CD4-positive, alpha-beta memory T cell (primary cell): ENCODE measurements at regions not wholly inside any gene's neighbourhood (a gene's known extent, or its start where the extent isn't known, plus 50 kb on each side); places are given as distances from the start of the nearest gene placed in this dataset.
A peak's percentile ranks its signal among the peaks of the same experiment; 100 is the strongest.

Source experiments
- CTCF ChIA-PET: fragments of 350-600 bp; sonication (Branson Sonifier 250); formaldehyde crosslinking; loops from one replicate; lab custom pipeline; 2021; ENCODE audit warnings: inconsistent platforms; ENCODE audit not compliant: partially characterized antibody; lab: Charles Lee
- POLR2A ChIA-PET: fragments of 350-600 bp; sonication (Branson Sonifier 250); formaldehyde crosslinking; loops from one replicate; lab custom pipeline; 2021; ENCODE audit not compliant: partially characterized antibody; lab: Charles Lee
- DNase-seq, 5 donors: peaks; one replicate each; pipeline versions ENCODE4 v3.0.0 to v3.0.0-alpha.2; 2020 to 2022; ENCODE audit warnings: mixed read lengths in 1 of 5
- H3K27ac ChIP-seq: one replicate; pipeline ENCODE4 v1.7.0; 2013; ENCODE audit warnings: low read depth, low read length
- H3K27me3 ChIP-seq: 2 replicates; pipeline ENCODE4 v1.7.0; 2013; ENCODE audit warnings: mild to moderate bottlenecking, low read length, moderate library complexity; ENCODE audit not compliant: insufficient read depth
- H3K36me3 ChIP-seq: 2 replicates; pipeline ENCODE4 v1.7.0; 2013; ENCODE audit warnings: mild to moderate bottlenecking, low read length, moderate library complexity; ENCODE audit not compliant: insufficient read depth
- H3K4me1 ChIP-seq: 2 replicates; pipeline ENCODE4 v1.7.0; 2013; ENCODE audit warnings: mild to moderate bottlenecking, low read length, moderate library complexity; ENCODE audit not compliant: insufficient read depth
- H3K4me3 ChIP-seq, 2 donors: one replicate each; pipeline ENCODE4 v1.7.0; 2013; ENCODE audit warnings: low read length in 2 of 2, mild to moderate bottlenecking in 1 of 2
- H3K9me3 ChIP-seq, 2 donors: one replicate each; pipeline ENCODE4 v1.7.0; 2013; ENCODE audit warnings: low read length in 2 of 2, control low read depth in 1 of 2; ENCODE audit not compliant: control insufficient read depth in 1 of 2
- H3K27ac Mint-ChIP-seq, 7 donors: one replicate each; pipeline ENCODE4 v1.8.0; 2020 to 2021; ENCODE audit warnings: mixed read lengths in 7 of 7, mild to moderate bottlenecking in 6 of 7, inconsistent platforms in 3 of 7, moderate library complexity in 3 of 7
- H3K27me3 Mint-ChIP-seq, 2 donors: one replicate each; pipeline ENCODE4 v1.8.0; 2020 to 2021; ENCODE audit warnings: mixed read lengths in 2 of 2
- H3K36me3 Mint-ChIP-seq, 2 donors: one replicate each; pipeline ENCODE4 v1.8.0; 2020 to 2021; ENCODE audit warnings: mixed read lengths in 2 of 2, inconsistent platforms in 1 of 2, mild to moderate bottlenecking in 1 of 2
- H3K4me1 Mint-ChIP-seq, 4 donors: one replicate each; pipeline ENCODE4 v1.8.0; 2020 to 2021; ENCODE audit warnings: mixed read lengths in 4 of 4, mild to moderate bottlenecking in 1 of 4
- H3K4me3 Mint-ChIP-seq, 8 donors: one replicate each; pipeline ENCODE4 v1.8.0; 2020 to 2021; ENCODE audit warnings: mixed read lengths in 8 of 8, mild to moderate bottlenecking in 7 of 8, moderate library complexity in 6 of 8, inconsistent platforms in 3 of 8
- H3K9me3 Mint-ChIP-seq, 8 donors: one replicate each; pipeline ENCODE4 v1.8.0; 2020 to 2021; ENCODE audit warnings: mixed read lengths in 8 of 8, mild to moderate bottlenecking in 5 of 8, inconsistent platforms in 3 of 8, moderate library complexity in 1 of 8
- intact Hi-C: fragments of 100-400 bp; cut with micrococcal nuclease; formaldehyde crosslinking; loops from one replicate; pipeline ENCODE4 v1.15.1; 2023

GRCh38 chr5:71905834-71906711 lies 187.0 kb downstream of the CARTPT start:
- H3K27ac ChIP-seq = no peak overlapping the region
- no peaks in the 10 kb centered on the region for H3K9me3 ChIP-seq
- no peaks in the 10 kb centered on the region for H3K4me1 ChIP-seq
- DNase-seq = no peak
- no peak overlapping the region for H3K4me3 ChIP-seq
- peaks cover 0 to under 1% (median 0%) of the 10 kb centered on the region in 8 donors for H3K9me3 Mint-ChIP-seq
- ChIA-PET CTCF (no interaction called here), POLR2A (interaction anchor here (0.7 kb wide), 1 partner anchor 8 kb away, joined by 3 read pairs; no protein-coding TSS in a partner anchor)
- no peaks in the 10 kb centered on the region for H3K4me1 Mint-ChIP-seq
- peaks cover 2 to 11% of the 10 kb centered on the region in 2 donors for H3K27me3 Mint-ChIP-seq
- H3K36me3 ChIP-seq = no peaks in the 10 kb centered on the region
- no peak overlapping the region for H3K27ac Mint-ChIP-seq
- intact Hi-C loops = no loop called here
- H3K27me3 ChIP-seq = no peaks in the 10 kb centered on the region
- no peak overlapping the region for H3K4me3 Mint-ChIP-seq
- no peaks in the 10 kb centered on the region for H3K36me3 Mint-ChIP-seq

DNA sequence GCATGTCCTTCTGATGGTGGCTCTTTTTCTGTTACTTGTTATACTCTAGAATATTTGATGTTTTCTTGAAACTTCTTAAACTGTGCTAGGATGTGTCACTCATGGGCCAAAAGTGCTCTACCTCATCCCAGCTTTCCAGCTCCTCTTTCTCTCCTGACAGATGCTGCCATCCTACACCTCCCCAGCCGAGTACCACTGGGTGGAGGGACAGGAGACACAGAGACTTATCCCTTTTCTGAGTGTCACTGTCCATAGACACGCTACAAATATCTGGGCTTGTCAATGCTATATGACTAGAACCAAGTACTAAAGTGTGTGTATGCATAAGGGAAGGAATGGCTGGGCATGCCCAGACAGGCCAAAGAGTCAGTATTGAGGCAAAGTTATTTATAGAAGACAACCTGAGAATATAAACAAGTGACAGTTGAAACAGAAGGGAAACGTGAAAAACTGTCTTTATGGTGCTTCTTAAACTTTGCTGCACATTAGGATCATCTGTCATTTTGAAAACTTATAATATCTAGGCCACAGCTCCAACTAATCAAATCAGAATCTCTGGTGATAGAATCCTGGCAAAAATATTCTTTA lies 188.0 kb downstream of the CARTPT start:
- Mint-ChIP-seq H3K27ac (no peak overlapping the region), H3K36me3 (no peaks in the 10 kb centered on the region), H3K9me3 (peaks cover 0 to 3% (median 0%) of the 10 kb centered on the region in 8 donors), H3K4me3 (no peak overlapping the region), H3K27me3 (peaks cover 2 to 11% of the 10 kb centered on the region in 2 donors), H3K4me1 (no peaks in the 10 kb centered on the region)
- Histone ChIP-seq H3K4me3 (no peak overlapping the region), H3K27ac (no peak overlapping the region), H3K4me1 (no peaks in the 10 kb centered on the region), H3K27me3 (no peaks in the 10 kb centered on the region), H3K36me3 (no peaks in the 10 kb centered on the region), H3K9me3 (no peaks in the 10 kb centered on the region)
- no peak for DNase-seq
- intact Hi-C loops = no loop called here
- POLR2A ChIA-PET = no interaction called here
- CTCF ChIA-PET = no interaction called here

DNA sequence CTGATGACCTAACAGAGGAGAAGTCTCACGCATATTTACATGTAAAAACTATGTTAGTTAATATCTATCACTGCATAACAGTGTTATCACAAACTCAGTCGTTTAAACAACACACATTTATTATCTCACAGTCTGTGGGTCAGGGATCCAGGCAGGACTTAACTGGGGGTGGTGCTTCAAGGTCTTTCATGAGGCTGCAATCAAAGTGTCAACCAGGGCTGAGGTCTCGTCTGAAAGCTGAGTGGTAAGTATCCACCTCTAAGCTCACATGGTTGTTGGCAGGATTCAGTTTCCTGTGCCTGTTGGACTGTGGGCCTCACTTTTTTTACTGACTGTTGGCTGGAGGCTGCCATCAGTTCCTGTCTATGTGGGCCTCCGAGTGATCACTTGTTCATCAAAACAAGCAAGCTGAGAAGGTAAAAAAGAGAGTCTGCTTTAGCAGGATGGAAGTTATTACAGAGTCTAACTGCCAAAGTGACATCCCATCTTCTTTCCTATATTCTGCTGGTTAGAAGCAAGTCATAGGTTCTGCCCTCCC lies 188.6 kb downstream of the CARTPT start:
- ChIA-PET POLR2A (no interaction called here), CTCF (no interaction called here)
- Histone ChIP-seq H3K9me3 (no peaks in the 10 kb centered on the region), H3K4me3 (no peak overlapping the region), H3K27ac (no peak overlapping the region), H3K27me3 (no peaks in the 10 kb centered on the region), H3K4me1 (no peaks in the 10 kb centered on the region), H3K36me3 (no peaks in the 10 kb centered on the region)
- H3K36me3 Mint-ChIP-seq = no peaks in the 10 kb centered on the region
- no peaks in the 10 kb centered on the region for H3K4me1 Mint-ChIP-seq
- intact Hi-C loops = no loop called here
- DNase-seq = no peak
- H3K9me3 Mint-ChIP-seq = peaks cover 0 to 3% (median 0%) of the 10 kb centered on the region in 8 donors
- H3K4me3 Mint-ChIP-seq = no peak overlapping the region
- peaks cover 2 to 11% of the 10 kb centered on the region in 2 donors for H3K27me3 Mint-ChIP-seq
- H3K27ac Mint-ChIP-seq = no peak overlapping the region

DNA sequence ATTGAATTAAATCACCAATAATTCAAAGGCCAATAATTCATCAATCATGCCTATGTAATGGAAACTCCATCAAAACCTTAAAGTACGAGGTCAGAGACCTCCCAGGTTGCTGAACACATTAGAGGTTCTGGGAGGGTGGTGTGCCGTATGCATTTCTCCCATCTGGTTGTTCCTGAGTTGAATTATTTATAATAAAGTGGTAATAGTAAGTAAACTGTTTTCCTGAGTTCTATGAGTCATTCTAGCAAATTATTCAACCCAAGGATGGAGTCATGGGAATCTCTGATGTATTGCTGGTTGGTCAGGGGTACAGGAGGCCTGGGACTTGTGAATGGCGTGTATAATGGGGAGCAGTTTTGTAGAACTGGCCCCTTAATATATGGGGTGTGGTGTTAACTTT lies 191.7 kb downstream of the CARTPT start:
- DNase-seq = no peak
- CTCF ChIA-PET = no interaction called here

GRCh38 chr5:71912021-71912420 lies 192.9 kb downstream of the CARTPT start:
- no peak for DNase-seq
- peaks cover 0 to 10% (median 3%) of the 10 kb centered on the region in 8 donors for H3K9me3 Mint-ChIP-seq
- H3K9me3 ChIP-seq = no peaks in the 10 kb centered on the region
- no peaks in the 10 kb centered on the region for H3K36me3 ChIP-seq
- H3K27ac Mint-ChIP-seq = no peak overlapping the region
- no peaks in the 10 kb centered on the region for H3K4me1 Mint-ChIP-seq
- H3K4me3 ChIP-seq = no peak overlapping the region
- H3K36me3 Mint-ChIP-seq = no peaks in the 10 kb centered on the region
- peaks cover 4 to 5% of the 10 kb centered on the region in 2 donors for H3K27me3 Mint-ChIP-seq
- H3K4me1 ChIP-seq = no peaks in the 10 kb centered on the region
- ChIA-PET POLR2A (no interaction called here), CTCF (no interaction called here)
- H3K27ac ChIP-seq = no peak overlapping the region
- intact Hi-C loops = no loop called here
- no peak overlapping the region for H3K4me3 Mint-ChIP-seq
- H3K27me3 ChIP-seq = no peaks in the 10 kb centered on the region

More for the DNA sequence above, 191.7 kb downstream of the CARTPT start:
- H3K4me1 Mint-ChIP-seq = no peaks in the 10 kb centered on the region
- intact Hi-C loops = no loop called here
- no peak overlapping the region for H3K4me3 Mint-ChIP-seq
- H3K27ac Mint-ChIP-seq = peak overlapping the region in 1 of 7 donors; percentile 22
- H3K27ac ChIP-seq = no peak overlapping the region
- peaks cover 0 to 4% (median 0%) of the 10 kb centered on the region in 8 donors for H3K9me3 Mint-ChIP-seq
- H3K4me1 ChIP-seq = no peaks in the 10 kb centered on the region
- no peak overlapping the region for H3K4me3 ChIP-seq
- H3K36me3 ChIP-seq = no peaks in the 10 kb centered on the region
- peaks cover 2 to 10% of the 10 kb centered on the region in 2 donors for H3K27me3 Mint-ChIP-seq
- no peaks in the 10 kb centered on the region for H3K27me3 ChIP-seq
- H3K36me3 Mint-ChIP-seq = no peaks in the 10 kb centered on the region
- no peaks in the 10 kb centered on the region for H3K9me3 ChIP-seq
- POLR2A ChIA-PET = no interaction called here

GRCh38 chr5:71914281-71914680 lies 193.0 kb upstream of the MAP1B start:
- peaks cover 5 to 8% of the 10 kb centered on the region in 2 donors for H3K27me3 Mint-ChIP-seq
- Histone ChIP-seq H3K27me3 (no peaks in the 10 kb centered on the region), H3K9me3 (no peaks in the 10 kb centered on the region), H3K36me3 (no peaks in the 10 kb centered on the region), H3K4me1 (no peaks in the 10 kb centered on the region), H3K27ac (no peak overlapping the region), H3K4me3 (no peak overlapping the region)
- no peaks in the 10 kb centered on the region for H3K36me3 Mint-ChIP-seq
- H3K27ac Mint-ChIP-seq = no peak overlapping the region
- intact Hi-C loops = no loop called here
- POLR2A ChIA-PET = no interaction called here
- H3K9me3 Mint-ChIP-seq = peaks cover 2 to 22% (median 9%) of the 10 kb centered on the region in 8 donors
- H3K4me1 Mint-ChIP-seq = no peaks in the 10 kb centered on the region
- CTCF ChIA-PET = no interaction called here
- H3K4me3 Mint-ChIP-seq = no peak overlapping the region
- no peak for DNase-seq

DNA sequence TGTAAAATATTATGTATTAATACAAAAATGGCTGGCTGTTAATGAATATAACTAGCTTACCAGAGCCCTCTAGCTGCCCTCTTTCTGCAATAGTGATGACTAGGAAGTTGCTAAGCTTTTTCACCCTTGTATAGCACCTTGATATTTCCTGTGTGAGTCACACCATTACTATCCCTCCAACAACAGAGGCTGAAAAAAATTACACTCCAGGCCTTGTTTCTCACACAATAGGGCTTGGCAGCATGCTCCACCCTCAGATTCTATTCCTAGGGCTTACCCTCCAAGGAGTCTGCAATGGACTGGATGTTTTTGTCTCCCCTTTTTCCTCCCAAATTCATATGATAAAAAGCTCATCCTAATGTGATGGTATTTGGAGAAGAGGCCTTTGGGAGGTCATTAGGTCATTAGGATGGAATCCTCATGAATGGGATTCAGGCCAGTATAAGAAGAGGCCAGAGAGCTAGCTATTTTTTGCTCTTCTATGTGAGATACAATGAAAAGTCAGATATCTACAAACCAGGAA lies 184.6 kb upstream of the MAP1B start:
- H3K4me3 ChIP-seq = no peak overlapping the region
- Mint-ChIP-seq H3K36me3 (no peaks in the 10 kb centered on the region), H3K4me1 (no peaks in the 10 kb centered on the region), H3K9me3 (peaks cover 6 to 14% (median 9%) of the 10 kb centered on the region in 8 donors), H3K27ac (no peak overlapping the region), H3K27me3 (peaks cover 1 to 4% of the 10 kb centered on the region in 2 donors), H3K4me3 (no peak overlapping the region)
- H3K27me3 ChIP-seq = no peaks in the 10 kb centered on the region
- CTCF ChIA-PET = interaction anchor here (0.9 kb wide), 1 partner anchor 9 kb away, joined by 4 read pairs; no protein-coding TSS in a partner anchor
- POLR2A ChIA-PET = no interaction called here
- H3K27ac ChIP-seq = no peak overlapping the region
- H3K9me3 ChIP-seq = no peaks in the 10 kb centered on the region
- no peaks in the 10 kb centered on the region for H3K4me1 ChIP-seq
- intact Hi-C loops = no loop called here
- H3K36me3 ChIP-seq = no peaks in the 10 kb centered on the region
- no peak for DNase-seq
